HG03378 (cell line): ENCODE measurements at regions not wholly inside any gene's neighbourhood (a gene's known extent, or its start where the extent isn't known, plus 50 kb on each side); places are given as distances from the start of the nearest gene placed in this dataset.
"Not testable (repeated sequence)": the region's sequence is repeated elsewhere in the genome, so short reads cannot be mapped to it uniquely, and the experiment has no call there.

ENCODE experiments used
- ATAC-seq: cut with Tn5 transposase; IDR thresholded peaks from one replicate; pipeline ENCODE4 v1.9.1; 2021; ENCODE audit warnings: mild to moderate bottlenecking, moderate library complexity; ENCODE audit not compliant: unreplicated experiment

DNA sequence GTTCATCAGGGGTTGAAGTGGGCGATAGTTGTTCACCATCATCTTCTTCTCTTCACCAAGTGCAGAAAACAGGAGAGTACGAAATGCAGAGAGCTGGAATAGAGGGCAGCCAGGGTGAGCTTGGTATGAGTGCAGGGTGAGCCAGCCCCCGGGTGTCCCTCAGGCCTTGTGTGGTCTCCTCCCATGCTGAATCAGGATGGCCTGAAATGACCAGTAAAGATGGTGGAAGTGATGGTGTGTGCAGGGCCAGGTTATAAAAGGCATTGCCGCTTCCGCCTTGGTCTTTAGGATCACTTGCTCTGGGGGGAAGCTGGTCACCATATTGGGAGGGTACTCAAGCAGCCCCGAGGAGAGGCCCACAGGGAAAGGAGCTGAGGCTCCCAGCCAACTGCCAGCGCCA is 66.4 kb upstream of the METTL9 start:
- ATAC-seq = not testable (repeated sequence)

DNA sequence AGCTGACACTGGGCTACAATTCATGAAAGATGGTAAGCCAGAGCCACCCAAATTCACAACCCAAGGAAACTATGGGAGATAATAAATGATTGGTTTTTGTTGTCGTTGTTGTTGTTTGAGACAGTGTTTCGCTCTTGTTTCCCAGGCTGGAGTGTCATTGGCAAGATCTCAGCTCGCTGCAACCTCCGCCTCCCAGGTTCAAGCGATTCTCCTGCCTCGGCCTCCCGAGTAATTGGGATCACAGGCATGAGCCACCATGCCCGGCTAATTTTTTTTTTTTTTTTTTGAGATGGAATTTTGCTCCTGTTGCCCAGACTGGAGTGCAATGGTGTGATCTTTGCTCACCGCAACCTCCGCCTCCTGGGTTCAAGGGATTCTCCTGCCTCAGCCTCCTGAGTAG is 65.9 kb upstream of the METTL9 start:
- ATAC-seq = not testable (repeated sequence)

DNA sequence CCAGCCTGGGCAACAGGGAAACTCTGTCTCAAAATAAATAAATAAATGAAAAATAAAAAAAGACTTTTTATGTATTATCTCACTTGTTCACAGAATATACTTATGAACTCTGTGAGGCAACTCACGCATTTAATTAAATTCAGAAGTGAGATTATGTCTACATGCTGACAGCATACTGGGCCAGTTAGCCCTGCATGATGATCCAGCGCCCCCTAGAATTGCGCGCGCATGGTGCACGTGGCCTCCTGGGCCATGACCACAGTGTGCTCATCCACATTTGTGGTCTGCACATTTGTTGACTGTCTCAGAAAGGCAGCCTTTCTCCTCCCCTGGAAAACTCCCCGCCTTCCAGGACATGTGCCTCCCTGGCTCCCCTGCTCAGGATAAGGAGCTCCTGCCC is 64.8 kb upstream of the METTL9 start:
- ATAC-seq = not testable (repeated sequence)

DNA sequence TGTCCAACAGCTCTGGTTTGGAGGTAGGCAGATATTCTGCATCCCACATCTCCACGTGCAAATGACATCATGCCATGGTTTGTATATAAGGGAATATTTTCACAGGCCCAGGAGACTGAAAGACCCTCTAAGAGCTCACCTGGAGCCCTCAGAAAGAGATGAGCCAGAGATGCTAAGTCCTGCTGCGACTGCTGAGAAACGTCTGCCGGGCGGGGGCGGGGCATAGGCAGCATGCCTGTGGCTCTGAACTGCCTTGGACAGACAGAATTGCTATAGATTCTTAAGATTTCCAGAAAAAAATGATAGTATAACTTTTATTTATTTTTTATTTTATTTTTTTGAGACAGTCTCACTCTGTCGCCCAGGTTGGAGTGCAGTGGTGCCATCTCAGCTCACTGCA is 64.2 kb upstream of the METTL9 start:
- ATAC-seq = not testable (repeated sequence)

DNA sequence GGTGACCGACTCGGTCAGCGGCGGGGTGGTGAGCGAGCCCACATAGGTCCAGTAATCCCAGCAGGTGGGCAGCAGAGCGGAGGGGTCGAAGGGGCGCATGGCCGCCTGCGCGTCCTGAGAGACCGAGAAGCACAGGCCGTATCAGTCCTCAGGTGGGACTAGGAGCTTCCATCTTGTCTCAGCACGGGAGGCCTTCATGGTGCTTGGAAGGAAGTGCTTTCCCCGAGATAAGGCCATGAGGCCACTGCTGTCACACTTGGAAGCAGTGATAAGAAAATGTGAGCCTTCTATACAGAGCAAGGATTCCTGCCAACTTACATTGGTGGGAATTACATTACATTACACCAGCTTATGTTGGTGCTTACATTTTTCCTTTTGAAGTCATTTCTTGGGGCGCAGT is 62.6 kb upstream of the METTL9 start:
- not testable (repeated sequence) for ATAC-seq

DNA sequence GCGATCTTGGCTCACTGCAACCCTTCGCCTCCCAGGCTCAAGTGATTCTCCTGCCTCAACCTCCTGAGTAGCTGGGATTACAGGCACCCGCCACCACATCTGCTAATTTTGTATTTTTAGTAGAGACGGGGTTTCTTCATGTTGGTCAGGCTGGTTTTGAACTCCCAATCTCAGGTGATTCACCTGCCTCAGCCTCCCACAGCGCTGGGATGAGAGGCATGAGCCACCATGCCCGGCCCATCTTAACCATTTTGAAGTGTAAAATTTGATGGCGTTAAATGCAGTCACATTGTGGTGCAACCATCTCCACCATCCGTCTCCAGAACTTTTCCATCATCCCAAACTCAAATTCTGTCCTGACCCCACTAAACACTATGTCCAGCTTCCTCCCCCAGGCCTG is 61.8 kb upstream of the METTL9 start:
- not testable (repeated sequence) for ATAC-seq

DNA sequence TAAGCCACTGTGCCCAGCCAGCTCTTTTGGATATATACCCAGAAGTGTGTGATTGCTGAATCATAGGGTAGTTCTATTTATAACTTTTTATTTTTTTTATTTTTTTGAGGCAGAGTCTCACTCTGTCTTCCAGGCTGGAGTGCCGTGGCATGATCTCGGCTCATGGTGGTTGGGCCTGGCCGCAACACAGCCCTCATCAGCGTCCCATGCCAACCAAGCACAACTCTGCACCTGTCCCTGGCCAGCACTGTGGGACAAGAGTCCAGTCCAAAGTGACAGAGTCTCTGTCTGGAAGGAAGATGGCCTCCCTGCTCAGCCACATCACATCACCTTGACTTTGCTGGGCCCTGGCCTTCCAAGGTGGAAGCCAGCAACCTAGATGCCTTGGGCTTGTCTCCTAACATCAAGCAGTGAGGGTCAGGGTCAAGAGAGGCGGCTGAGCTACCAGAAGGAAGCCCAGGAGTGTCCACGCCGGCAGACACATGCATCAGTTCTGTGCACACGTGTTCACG is 60.2 kb upstream of the METTL9 start:
- not testable (repeated sequence) for ATAC-seq

DNA sequence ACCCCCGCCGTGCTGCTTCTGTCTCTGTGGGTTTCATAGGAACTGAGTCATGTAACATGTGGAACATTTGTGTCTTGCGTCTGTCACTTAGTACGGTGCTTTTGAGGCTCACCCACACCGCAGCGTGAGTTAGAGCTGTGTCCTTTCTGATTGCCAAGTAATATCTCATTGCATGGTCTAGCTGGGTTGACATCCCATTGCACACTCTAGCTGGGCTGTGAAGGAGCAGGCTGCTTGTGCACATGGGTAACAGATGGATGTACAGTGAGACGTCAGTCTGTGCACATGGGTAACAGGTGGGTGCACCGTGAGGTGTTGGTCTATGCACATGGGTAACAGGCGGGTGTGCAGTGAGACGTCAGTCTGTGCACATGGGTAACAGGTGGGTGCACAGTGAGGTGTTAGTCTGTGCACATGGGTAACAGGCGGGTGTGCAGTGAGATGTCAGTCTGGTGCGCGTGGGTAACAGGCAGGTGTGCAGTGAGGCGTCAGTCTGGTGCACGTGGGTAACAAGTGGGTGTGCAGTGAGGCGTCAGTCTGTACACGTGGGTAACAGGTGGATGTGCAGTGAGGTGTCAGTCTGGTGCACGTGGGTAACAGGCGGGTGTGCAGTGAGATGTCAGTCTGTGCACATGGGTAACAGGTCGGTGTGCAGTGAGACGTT is 58.5 kb upstream of the METTL9 start:
- ATAC-seq = peak; percentile 75

DNA sequence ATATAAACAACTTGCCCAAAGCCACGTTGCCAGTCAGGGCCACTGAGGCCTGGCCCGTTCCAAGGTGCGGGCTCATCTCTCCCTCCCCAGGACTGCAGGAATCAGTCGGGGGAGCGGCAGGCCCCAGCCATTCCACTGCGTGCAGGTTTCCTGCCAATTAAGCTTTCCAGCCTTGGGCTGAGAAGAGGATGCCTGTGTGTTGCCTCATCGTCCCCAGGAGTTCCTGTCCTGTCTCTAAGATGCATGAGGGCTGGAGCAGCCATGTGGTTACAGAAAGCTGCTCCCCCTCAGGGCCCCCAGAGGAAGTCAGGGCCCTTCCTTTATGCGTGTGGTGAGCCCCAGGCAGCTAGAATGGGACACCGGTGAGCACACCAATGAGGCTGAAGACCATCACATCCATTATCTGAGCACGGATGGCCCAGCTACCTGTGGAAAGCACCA is 57.7 kb upstream of the METTL9 start:
- ATAC-seq = not testable (repeated sequence)

DNA sequence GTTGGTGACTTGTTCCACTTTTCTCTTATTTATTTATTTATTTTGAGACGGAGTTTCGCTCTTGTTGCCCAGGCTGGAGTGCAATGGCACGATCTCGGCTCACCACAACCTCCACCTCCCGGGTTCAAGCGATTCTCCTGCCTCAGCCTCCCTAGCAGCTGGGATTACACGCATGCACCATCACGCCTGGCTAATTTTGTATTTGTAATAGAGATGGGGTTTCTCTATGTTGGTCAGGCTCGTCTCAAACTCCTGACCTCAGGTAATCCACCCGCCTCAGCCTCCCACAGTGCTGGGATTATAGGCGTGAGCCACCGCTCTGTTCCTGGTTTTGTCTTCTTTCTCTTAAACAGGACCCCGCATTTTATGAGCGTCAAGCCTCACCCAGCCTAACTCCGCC is 57.3 kb upstream of the METTL9 start:
- ATAC-seq = not testable (repeated sequence)

DNA sequence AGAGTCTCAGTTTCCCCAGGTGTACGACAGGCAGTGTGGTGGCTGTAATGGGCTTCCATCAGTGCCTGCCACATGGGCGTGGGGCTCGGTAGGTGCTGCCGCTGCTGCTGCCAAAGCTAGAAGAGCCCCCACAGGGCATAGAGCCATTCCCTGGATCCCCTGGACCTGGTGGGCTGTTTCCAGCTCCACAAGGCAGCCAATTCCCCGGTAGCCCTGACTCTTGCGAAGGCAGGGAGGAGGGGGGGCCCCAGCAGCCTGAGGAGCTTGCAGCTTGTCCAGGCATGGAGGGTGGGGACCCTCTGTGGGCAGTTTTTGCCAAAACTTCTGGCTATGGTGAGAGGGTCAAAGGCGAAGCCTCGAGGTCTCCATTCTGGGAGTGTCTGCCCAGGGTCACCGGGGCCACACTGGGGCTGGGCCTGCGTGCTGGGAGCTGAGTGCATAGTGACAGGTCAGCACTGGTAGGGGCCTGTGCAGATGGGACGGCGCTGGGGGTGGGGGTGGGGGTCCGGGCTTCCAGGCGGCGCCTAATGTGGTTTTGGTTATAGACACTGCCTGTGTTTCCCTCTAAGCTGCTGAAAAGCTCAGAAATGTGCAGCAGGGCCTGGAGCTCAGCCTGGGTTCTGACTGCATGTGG is 56.8 kb upstream of the METTL9 start:
- not testable (repeated sequence) for ATAC-seq

DNA sequence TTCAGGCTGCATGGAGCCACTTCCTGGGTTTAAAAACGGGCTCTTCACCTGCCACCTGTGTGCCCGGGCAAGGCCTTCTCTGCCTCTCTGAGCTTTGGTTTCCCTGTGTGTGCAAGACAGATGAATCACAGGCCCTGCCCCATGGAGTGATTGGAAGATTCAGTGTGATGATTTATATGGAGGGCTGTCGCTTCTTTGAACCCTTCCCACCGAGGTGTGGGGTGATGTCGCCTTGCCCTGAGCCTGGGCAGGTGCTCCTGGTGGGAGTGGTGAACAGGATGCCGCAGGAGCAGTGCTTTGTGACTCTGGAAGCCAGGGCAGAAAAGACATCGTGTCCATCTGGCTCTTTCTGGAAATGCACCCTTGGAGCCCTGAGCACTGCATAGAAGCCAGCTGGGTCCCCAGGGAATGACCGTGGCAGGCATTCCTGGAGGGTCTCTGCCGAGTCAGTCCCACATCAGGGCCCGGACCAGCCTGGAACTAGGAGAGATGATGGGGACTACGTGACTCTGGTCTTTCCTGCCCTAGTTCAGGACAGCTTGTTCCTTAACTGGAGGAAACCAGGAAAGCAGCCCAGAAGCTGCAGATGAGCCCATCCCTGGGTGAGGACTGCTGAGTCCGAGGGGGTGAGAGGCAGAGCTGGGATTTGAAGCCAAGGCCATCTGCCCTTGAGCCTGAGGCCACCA is 56.1 kb upstream of the METTL9 start:
- ATAC-seq = not testable (repeated sequence)

DNA sequence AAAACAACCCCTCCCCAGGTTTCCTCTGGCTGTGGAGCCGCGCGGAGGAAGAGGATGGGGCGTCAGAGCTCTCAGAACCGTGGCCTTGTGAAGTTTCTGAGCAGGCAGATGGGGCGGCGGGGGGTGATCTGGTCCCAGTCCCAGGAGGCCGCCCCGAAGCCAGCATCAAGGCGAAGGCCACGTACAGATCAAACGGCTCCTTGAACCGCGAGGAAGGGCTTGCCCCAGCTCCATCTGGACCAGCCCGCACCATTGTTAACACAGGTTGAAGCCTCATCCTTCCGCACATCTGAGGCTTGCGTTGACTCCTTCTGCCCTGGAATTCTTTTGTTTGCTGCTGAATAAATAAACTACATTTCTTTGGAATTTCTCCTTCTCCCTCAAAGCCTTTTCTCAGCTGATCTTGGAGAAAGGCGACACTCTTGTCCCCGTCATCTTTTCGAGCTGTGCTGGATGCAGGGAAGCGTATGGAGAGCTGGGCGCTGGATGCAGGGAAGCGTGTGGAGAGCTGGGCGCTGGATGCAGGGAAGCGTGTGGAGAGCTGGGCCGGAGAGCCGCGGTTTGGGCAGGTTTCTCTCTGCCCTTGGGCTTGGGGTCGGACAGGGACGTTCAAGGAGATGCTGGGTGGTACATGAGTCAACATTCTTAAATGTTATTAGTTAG is 53.6 kb upstream of the METTL9 start:
- ATAC-seq = not testable (repeated sequence)

DNA sequence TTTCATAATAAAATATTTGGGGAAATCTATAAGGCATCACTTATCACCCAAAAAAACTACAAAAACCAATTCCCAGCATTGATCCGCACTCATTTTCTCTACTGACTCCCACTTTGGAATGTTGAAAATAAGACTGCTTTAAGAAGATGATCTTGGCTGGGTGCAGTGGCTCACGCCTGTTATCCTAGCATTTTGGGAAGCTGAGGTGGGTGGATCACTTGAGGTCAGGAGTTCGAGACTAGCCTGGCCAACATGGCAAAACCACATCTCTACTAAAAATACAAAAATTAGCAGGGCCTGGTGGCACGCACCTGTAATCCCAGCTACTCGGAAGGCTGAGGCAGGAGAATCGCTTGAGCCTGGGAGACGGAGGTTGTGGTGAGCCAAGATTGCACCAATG is 50.0 kb upstream of the METTL9 start:
- not testable (repeated sequence) for ATAC-seq
